ENCODE measurements at regions not wholly inside any gene's neighbourhood (a gene's known extent, or its start where the extent isn't known, plus 50 kb on each side); places are given as distances from the start of the nearest gene placed in this dataset.

DNA sequence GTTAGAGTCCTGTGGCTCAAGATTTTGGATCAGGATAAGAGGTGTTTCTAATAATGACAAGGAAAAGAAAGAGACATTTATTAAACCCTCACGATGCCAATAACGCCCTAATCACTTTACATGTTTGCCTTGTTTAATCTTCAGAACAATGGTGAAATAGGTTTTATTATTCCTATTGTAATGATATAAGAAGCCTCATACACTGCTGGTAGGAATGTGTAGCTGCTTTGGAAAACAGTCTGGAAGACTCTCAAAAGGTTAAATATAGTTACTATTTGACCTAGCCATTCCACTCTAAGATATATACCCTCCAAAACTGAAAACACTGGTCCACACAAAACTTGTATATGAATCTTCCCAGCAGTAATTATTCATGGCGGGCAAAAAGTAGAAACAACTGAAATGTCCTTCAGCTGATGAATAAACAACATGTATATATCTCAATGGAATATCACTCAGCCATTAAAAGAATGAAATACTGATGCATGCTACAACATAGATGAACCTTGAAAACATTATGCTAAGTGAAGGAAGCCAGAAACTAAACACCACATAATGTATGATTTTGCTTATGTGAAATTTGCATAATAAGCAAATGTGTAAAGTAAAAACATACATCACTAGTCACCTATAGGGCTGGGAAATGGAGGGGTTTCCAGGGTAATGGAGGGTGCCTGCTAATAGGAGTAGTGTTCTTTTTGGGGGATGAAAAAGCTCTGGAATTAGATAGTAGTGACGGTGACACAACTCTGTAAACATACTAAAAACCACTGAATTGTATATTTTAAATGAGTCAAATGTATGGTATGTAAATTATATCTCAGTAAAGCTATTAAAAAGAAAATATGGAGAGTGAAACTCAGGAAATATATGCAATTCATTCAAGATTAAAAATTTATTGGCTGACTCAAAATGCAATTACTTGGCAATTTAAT, 76.9 kb upstream of the ANK3 start:
- no peak for DNase-seq (ENCODE audit: low read depth)

DNA sequence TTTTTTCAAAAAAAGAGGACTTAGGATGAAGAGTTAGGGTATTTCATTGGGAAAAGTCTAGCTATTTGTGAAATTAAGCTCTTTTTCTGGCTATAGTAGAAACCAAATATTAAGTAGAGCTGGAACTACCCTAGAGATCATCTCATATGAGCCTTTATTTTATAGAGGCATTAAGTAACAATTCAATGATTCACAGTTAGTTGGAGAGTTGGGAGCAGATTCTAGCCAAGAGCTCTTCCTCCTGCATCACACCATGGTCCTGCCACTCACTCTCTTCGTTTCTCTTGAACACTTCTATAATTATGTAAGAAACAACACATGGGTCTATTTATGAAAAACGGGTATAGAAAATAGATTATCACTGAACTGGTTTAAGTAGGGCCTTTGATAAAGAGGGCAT, 76.1 kb upstream of the ANK3 start:
- no peak for DNase-seq (ENCODE audit: low read depth)

DNA sequence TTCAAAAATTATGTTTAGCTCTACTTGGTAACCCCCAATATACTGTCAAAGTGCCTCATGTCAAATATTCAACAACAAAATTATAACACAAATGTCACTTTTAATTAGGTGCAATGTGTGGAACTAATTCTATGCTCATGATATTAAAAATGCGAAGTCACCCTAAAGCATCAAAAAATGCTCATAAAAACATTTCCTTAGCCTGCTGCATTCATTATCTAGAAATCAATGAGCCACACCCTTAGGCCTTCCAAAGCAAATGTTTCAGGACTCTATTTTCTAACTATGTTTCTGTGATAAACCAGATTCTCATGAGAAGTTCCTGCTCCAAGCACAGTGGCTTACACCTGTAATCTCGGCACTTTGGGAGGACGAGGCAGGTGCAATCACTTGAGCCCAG, 75.0 kb upstream of the ANK3 start:
- no peak for DNase-seq (ENCODE audit: low read depth)

DNA sequence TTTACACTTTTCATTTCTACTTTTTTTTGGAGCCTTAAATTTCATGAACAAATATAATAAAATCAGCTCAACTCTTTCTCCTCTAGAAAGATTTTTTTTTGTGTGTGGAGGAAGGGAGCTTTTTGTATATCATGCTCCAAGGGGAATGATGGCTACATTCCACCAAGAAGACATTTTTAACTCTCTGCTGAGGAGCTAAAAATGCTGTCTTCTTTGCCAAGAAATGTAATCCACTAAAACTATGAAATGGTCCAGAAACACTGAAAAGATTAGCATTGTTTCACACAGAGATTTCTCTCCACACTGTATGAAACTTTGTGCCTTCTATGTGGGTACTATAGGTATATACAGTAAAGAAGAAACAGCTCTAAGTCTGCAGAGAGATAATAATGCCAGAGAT, 74.1 kb upstream of the ANK3 start:
- no peak for DNase-seq (ENCODE audit: low read depth)

DNA sequence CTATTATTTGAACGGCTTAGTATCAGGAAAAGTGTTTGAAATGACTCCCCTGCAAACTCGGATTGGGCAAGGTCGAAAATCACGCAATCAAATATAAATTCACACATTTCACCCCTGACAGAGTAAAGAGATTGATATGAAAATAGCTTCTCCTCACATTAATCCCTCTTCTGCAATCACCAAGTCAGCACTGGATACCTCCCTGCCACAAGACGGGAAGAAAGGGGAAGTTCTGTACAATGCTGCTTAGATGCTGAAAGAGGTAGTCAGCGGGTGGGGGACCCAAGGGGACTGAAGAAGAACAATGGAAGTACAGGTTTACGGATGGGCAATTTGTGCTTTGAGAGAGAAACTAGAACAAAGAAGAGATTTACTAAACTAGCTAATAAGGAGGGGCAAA, 72.0 kb upstream of the ANK3 start:
- no peak for DNase-seq (ENCODE audit: low read depth)

DNA sequence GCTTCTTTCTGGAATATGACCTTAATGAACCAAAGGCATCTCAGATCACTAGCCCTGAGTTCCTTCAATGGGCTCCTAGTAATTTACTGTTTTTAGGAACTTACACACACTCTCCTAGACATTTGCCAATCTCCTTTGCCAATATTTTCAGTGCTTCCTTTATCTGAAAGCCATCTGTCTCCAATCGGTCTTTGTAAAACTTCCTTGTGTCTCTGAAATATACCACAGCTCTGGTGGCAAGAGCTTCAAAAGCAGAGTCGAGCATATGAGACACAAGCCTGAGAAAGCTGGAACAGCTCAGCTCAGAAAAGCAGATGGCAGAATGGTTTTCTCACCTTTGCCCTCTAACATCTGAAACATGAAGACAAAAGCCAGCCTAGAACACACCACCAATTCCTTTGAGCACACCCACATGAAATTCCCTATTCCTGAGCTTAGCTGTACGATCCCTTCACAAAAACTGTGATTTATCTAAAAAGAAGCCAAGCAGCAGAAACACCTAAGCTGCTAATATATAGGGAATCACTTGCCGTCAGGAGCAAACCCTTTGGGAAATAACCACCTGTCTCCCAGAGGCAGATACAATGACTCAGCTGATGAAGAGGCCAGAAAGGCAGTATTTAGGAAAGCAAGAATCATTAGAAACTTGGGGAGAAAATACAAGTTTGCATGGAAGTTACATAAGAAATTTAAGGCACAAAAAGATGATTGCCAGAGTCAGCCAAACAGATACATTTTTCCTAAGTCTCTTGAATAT, 70.2 kb upstream of the ANK3 start:
- no peak for DNase-seq (ENCODE audit: low read depth)

DNA sequence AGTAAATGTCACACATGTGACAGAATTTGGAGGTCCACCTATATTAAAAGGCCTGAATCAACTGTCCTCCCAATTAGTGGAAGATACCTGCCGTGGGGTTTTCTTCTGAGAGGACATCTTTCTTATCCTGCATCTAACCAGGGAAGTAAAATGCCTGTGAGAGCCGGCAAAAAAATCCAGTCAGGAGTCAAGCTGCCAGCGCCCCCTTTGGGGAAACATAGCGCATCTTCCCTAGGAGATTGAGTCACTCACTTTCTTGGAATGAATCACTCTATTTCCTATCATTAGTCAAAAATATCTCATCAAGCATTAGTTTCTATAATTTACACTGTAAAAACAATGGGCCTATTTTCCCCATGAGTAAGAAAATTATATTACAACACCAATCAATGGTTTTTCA, 66.4 kb upstream of the ANK3 start:
- no peak for DNase-seq (ENCODE audit: low read depth)

DNA sequence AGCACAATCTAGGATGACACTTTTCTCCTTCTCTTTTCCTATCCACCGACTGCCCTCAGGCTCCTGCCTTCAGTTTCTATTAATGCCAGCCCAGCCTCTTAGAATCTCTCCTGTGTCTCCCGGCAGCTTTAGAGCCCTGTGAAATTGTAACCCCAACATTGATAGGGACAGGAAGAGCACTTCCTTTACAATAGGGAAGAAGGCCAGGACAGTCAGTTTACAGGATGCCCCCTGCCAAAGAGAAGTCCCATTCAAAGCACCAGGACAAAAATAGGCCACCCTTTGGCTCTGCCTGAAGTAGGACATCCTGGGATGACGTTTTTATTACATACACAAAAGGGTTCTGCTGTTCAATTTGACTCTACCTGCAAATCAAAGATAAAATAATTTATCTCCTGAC, 64.7 kb upstream of the ANK3 start:
- no peak for DNase-seq (ENCODE audit: low read depth)

DNA sequence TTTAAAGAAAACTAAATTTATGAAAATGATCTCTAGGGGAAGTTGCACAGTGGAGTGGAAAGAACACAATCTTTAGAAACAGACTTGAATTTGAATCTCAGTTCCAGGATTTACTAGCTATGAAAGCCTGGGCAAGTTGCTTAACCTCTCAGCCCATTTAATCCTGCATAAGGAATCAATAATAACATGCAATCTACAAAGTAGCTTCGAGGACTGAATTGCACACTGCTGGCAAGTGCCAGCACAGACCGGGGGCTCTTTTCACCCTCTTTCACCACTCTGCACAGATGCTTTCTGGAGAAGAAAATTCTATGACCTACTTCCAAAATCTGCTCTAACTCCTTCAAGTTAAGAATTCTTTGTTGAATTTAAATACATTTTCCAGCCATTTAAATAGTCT, 63.4 kb upstream of the ANK3 start:
- no peak for DNase-seq (ENCODE audit: low read depth)

DNA sequence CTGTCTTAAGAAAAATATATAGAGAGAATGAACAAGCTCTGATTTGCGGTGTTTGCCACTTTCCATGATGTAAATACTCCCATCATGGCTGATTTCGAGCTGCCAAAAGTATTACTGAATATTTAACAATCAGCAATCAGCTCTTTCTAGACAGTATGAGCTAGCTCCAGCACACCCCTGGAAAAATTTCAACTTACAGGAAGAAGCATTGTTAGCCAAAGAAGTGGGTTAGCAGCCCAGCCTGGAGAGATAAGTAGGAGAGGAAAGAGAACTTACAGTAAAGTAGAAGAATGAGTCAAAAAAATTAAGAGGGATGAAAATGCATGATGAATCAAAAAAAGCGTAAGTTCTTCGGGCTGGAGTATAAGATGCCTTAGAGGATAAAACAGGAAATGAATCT, 60.6 kb upstream of the ANK3 start:
- DNase-seq (ENCODE audit: low read depth), result no peak

DNA sequence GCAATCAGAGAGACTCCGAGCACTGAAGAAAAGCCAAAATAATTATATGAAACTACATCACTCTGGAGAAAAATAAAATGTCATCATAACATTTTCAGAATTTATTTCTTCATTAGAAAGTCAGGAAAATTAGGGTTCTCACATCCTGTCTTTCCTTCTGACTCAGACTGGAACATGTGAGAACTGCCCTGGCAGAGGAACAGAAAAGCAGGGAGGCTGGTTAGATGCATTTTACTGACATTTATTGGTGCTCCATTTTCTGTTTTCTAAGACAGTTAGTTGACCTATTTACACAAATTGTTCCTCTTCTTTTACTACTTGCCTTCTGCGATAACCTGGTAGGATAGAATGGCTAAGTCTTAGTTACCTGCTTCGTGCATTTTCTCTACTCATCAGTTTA, 58.6 kb upstream of the ANK3 start:
- DNase-seq (ENCODE audit: low read depth), result no peak

DNA sequence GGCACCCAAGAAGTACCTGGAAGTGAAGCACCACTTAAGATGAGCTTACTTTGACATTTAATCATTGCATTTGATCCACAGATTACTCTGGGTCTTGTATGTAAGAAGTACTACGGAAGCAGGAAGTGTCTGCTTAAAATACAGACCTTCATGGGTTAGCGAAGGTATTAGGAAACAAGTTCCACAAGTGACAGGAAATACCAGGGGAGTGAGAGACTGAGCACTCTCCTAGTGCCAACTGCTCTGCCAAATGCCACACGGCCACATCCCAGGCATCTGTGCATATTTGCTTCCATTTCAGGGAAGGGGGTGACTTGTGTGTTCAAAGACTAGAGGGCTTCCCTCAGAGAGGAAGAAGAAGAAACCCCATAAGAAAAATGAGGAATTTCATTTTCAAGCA, 57.2 kb upstream of the ANK3 start:
- no peak for DNase-seq (ENCODE audit: low read depth)

DNA sequence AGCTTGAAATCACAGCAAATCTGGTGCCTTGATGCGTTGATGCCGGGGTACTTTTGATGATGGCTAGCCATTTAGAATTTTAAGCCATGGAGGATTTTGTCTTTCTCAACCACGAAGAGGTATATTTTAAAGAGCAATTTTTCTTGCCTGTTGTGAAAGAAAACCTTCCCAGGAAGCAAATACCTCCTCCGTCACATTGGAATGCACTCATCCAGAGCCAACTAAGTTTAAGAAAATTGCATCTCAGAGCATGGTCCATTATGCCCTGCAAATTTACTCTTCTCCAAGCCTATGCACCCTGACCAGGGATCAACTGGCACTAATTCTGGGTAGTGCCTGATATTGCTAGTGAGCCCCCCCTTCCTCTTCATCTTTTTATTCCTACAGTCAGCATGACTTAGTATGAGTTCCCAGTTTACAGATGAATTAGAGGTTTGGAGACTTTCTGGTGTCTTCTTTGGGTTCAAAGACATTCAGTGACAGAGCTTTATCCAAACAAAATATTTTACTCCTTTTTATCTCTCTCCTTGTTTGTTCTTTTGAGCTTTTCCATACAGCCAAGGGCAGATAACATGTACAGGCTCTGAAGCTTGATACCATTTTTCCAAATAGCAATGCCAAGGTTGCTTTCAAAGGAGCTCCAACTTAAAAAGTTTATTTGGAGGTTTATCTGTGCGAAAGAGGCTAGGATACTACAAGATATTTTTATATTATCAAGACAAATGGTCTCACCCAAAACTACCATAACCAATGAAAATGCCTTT, 56.6 kb upstream of the ANK3 start:
- DNase-seq (ENCODE audit: low read depth), result no peak

DNA sequence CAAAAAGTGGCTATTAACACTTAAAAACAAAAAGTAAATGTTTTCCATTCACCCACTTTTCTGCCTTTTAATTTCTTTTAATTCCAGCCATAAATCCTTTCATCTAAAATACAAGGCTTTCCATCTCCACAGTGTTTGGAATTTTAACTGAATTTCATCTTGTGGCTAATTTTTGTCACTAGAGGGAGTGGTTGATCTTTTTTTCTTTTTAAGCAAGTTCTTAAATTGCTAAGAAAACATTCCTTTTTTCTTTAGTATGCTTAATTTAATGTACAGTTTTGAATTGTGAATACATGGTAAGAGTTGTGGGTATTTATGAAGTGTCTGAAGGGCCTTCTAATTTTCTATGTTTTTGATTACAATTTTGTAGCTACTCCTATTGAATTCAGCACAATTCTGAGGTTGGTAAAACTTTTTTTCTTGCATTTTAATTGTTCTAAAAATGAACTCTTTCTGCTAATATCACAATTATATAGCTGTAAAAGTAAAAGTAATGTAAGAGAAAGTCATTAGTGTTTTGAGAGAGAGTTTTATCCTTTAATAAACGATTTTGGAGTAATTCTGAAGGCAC, 54.9 kb upstream of the ANK3 start:
- no peak for DNase-seq (ENCODE audit: low read depth)

DNA sequence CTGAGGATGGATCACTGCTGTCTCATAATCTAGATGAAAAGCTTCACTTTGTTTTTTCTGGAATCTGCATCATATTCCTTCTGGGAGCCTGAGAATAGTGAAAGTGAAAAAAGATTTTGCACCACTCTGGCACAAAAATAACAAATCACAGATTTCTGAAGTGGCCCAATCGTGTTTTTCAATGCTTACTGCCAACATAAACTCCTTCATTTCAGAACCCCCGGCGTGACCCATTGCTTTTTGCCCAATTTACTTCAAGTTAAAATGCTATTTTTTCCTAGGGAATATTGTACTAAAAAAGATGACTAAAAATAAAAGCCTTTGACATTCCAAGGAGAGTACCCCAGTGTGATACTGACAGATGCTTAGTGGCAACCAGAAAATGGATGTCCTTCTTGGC, 53.7 kb upstream of the ANK3 start:
- no peak for DNase-seq (ENCODE audit: low read depth)

DNA sequence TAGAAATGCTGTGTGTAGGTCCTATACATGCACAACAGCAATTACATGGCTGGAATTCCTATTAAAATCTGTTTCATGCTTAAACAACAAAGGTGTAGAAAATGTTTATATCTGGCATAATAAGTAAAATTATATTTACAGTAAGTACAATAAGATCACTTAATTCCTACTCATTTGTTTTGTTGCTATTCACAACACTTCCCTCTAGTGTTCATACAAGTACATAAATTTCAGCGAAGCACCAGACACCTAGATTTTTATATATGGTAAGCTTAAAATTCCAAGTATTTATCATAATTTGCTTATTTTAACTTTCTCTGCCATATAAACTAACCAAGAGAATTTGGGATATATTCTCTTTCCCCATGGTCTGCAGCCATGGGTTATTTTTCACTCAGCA, 51.8 kb upstream of the ANK3 start:
- DNase-seq (ENCODE audit: low read depth), result no peak

DNA sequence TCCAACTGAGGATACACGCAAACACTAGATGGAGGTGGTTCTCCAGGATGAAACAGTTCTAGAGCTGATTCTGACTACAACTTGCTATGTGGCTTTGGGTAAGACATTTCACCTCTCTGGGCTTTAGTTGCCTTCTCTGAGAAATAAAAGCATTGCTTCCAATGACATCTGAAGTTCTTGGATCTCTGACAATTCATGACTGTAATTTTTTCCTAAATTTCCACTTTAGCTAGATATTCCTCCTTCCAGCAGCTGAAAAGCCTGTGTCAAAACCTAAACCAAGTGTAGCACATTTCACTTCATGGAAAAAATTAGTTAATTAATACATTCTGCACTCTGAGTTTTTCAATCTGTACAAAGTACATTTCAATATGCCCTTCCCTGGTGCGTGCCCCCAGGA, 50.0 kb upstream of the ANK3 start:
- no peak for DNase-seq (ENCODE audit: low read depth)

Measured in stimulated activated CD8-positive, alpha-beta memory T cell treated with anti-CD3 and anti-CD28 coated beads, Interleukin-12 subunit alpha, Interleukin-12 subunit beta, amount 100 ng/mL, for 1 hour (primary cell).